Fibroblast of the aortic adventitia (primary cell): ENCODE measurements at regions not wholly inside any gene's neighbourhood (a gene's known extent, or its start where the extent isn't known, plus 50 kb on each side); places are given as distances from the start of the nearest gene placed in this dataset.

ENCODE experiments used
- DNase-seq: peaks from one replicate; pipeline ENCODE4 v3.0.0-alpha.2; 2010; ENCODE audit warnings: low read depth
- H3K4me3 ChIP-seq: 2 replicates; pipeline ENCODE4 v1.5.1; 2011; ENCODE audit warnings: low read depth, mild to moderate bottlenecking, control low read depth, low read length, moderate library complexity
- TF ChIP-seq, protein P1 (sequence below): IDR thresholded peaks from 2 replicates; pipeline ENCODE4 v1.5.1; 2011; ENCODE audit warnings: mild to moderate bottlenecking, low read length, control low read depth, inconsistent platforms; ENCODE audit not compliant: insufficient read depth

- TF ChIP-seq, protein P1, sequence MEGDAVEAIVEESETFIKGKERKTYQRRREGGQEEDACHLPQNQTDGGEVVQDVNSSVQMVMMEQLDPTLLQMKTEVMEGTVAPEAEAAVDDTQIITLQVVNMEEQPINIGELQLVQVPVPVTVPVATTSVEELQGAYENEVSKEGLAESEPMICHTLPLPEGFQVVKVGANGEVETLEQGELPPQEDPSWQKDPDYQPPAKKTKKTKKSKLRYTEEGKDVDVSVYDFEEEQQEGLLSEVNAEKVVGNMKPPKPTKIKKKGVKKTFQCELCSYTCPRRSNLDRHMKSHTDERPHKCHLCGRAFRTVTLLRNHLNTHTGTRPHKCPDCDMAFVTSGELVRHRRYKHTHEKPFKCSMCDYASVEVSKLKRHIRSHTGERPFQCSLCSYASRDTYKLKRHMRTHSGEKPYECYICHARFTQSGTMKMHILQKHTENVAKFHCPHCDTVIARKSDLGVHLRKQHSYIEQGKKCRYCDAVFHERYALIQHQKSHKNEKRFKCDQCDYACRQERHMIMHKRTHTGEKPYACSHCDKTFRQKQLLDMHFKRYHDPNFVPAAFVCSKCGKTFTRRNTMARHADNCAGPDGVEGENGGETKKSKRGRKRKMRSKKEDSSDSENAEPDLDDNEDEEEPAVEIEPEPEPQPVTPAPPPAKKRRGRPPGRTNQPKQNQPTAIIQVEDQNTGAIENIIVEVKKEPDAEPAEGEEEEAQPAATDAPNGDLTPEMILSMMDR, result no peak
- DNase-seq, result peak; percentile 85
- no peak overlapping the region for H3K4me3 ChIP-seq
Measured at GRCh38 chr5:33079548-33079947, 361.2 kb upstream of the TARS1 start.

DNA sequence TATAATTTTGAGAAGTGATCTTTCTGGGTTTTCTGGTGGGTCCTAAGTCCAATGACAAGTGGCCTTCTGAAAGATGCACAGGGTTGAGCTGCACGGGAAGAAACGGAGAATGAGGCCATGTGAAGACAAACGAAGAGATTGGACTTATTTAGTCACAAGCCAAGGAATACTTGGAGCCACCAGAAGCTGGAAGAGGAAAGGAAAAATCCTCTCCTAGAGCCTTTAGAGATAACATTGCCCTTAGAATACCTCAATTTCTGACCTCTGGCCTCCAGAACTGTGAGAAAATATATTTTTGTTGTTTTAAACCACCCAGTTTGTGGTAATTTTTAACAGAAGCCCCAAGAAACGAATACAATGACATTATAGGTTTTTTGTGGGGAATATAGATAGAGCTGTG lies 360.5 kb upstream of the TARS1 start:
- TF ChIP-seq, protein P1, result no peak
- DNase-seq, result no peak

GRCh38 chr5:33088176-33088575 lies 352.6 kb upstream of the TARS1 start:
- H3K4me3 ChIP-seq, result no peak overlapping the region
- peak; percentile 9 for DNase-seq
- TF ChIP-seq, protein P1, result no peak

More for the DNA sequence above, 360.5 kb upstream of the TARS1 start:
- no peak overlapping the region for H3K4me3 ChIP-seq

DNA sequence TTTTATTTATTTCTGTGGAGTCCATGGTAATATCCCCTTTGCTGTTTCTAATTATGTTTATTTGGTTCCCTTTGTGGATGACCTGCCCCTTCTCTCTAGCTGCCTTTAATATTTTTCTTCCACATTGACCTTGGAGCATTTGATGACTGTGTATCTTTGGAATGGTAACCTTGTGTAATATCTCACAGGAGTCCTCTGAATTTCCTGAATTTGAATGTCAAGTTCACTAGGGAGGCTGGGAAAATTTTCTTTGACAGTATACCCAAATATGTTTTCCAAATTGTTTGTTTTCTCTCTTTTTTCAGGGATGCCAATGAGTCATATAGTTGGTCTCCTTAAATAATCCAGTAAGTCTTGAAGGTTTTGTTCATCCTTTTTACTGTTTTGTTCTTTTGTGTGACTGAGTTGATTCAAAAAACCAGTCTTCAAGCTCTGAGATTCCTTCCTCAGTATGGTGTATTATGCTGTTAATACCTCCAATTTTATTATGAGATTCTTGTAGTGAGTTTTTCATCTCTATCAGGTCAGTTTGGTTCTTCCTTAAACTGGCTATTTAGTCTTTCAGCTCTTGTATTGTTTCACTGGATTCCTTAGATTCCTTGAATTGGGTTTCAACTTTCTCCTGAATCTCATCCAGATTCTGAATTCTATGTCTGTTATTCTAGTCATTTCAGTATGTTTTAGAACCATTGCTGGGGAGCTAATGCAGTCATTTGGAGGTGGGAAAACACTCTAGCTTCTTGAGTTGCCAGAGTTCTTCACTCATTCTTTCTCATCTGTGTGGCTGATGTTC lies 349.0 kb upstream of the TARS1 start:
- no peak overlapping the region for H3K4me3 ChIP-seq

DNA sequence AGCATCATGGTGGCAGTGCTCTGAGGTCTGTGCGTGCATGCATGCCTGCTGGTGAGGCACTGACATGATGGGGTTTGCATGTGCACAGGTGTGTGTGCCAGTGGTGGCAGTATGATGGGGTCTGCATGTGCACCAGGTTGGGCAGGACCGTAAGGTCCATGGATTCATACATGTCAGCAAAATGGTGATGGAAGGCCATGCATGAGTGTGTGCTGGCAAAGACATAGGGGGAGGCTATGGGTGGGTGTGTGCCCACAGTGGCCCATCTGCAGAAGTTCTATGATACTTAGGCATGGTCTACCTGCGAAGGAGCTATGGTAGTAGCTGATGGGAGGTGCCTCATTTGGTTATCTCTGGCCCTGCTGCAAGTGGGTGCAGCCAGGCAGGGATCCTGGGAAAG lies 348.0 kb upstream of the TARS1 start:
- TF ChIP-seq, protein P1, result no peak
- H3K4me3 ChIP-seq, result no peak overlapping the region
- no peak for DNase-seq

More for the DNA sequence above, 349.0 kb upstream of the TARS1 start:
- DNase-seq, result peak; percentile 75
- TF ChIP-seq, protein P1, result no peak

DNA sequence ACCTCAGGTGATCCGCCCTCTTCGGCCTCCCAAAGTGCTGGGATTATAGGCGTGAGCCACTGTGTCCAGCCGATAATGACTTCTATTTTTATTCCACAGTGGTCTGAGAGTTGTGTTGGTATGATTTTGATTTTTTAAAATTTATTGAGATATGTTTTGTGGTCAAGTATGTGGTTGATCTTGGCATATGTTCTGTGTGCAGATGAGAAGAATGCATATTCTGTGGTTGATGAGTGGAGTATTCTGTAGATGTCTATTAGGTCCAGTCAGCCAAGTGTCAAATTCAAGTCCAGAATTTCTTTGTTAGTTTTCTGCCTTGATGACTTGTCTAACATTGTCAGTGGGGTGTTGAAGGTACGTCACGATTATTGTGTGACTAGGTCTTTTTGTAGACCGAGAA lies 338.2 kb upstream of the TARS1 start:
- peak; percentile 14 for DNase-seq
- no peak overlapping the region for H3K4me3 ChIP-seq
- TF ChIP-seq, protein P1, result no peak
